IPS-20b (cell line): ENCODE measurements at regions not wholly inside any gene's neighbourhood (a gene's known extent, or its start where the extent isn't known, plus 50 kb on each side); places are given as distances from the start of the nearest gene placed in this dataset.

ENCODE experiments used
- H3K27ac ChIP-seq: one replicate; pipeline ENCODE4 v1.5.1; 2013; ENCODE audit warnings: low read length
- H3K27me3 ChIP-seq: 2 replicates; pipeline ENCODE4 v1.6.1; 2013; ENCODE audit warnings: mild to moderate bottlenecking, low read length, inconsistent platforms; ENCODE audit not compliant: insufficient read depth
- H3K36me3 ChIP-seq: 2 replicates; pipeline ENCODE4 v1.6.1; 2013; ENCODE audit warnings: low read depth, mild to moderate bottlenecking, inconsistent platforms, low read length, moderate library complexity; ENCODE audit not compliant: insufficient read depth
- H3K4me1 ChIP-seq: 2 replicates; pipeline ENCODE4 v1.6.1; 2013; ENCODE audit warnings: mild to moderate bottlenecking, control low read depth, inconsistent platforms, low read length, moderate library complexity; ENCODE audit not compliant: insufficient read depth
- H3K4me3 ChIP-seq: 2 replicates; pipeline ENCODE4 v1.5.1; 2013; ENCODE audit warnings: mild to moderate bottlenecking, low read length, inconsistent platforms
- H3K9ac ChIP-seq: 2 replicates; pipeline ENCODE4 v1.6.1; 2013; ENCODE audit warnings: low read depth, mild to moderate bottlenecking, inconsistent platforms, low read length, moderate library complexity
- H3K9me3 ChIP-seq: 2 replicates; pipeline ENCODE4 v1.6.1; 2013; ENCODE audit warnings: mild to moderate bottlenecking, low read depth, low read length, inconsistent platforms; ENCODE audit not compliant: insufficient read depth

DNA sequence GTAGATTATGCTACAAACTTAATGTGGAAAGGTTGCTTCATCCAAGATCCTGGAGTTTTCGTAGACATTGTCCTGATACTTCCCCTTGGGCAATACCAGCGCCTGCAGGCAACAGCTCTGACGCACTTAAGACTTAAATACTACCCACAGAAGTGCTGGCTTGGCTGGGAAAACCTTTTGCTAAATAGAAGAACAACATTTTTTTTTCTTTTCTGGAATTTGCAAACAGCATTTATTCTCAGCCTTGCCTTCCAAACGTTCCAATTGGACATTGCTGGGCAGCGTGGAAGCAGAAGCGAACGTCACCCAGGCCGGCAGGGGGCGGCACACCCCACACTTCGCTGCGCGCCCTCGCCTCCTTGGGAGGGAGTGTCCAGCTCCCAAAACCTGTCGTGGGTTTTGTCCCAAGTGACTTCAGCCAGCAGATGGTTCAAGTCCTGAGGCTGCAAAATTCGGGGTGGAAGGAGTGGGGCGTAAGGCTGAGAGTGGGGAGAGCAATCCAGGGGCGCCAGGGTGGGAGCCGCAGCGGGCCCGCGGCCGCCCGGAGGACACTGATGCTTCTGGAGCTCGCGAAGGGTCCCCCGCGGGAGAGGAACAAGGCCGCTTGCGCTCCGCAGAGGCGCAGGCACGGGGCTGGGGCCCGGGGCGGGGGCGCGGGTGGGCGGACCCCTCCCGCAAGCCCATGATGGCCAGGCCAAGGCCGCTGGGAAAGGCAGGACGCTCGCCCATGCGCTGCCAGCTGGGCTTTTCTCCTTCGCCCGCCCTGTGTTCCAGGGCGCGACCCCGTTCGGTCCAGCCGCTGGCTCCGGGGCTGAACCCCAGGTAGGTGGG lies 60.8 kb upstream of the MAP3K4 start:
- peaks cover 19% of the 10 kb centered on the region for H3K27me3 ChIP-seq
- no peak overlapping the region for H3K9ac ChIP-seq
- H3K4me1 ChIP-seq = no peaks in the 10 kb centered on the region
- H3K4me3 ChIP-seq = peak overlapping the region; percentile 74
- H3K9me3 ChIP-seq = no peaks in the 10 kb centered on the region
- no peak overlapping the region for H3K27ac ChIP-seq
- no peaks in the 10 kb centered on the region for H3K36me3 ChIP-seq

DNA sequence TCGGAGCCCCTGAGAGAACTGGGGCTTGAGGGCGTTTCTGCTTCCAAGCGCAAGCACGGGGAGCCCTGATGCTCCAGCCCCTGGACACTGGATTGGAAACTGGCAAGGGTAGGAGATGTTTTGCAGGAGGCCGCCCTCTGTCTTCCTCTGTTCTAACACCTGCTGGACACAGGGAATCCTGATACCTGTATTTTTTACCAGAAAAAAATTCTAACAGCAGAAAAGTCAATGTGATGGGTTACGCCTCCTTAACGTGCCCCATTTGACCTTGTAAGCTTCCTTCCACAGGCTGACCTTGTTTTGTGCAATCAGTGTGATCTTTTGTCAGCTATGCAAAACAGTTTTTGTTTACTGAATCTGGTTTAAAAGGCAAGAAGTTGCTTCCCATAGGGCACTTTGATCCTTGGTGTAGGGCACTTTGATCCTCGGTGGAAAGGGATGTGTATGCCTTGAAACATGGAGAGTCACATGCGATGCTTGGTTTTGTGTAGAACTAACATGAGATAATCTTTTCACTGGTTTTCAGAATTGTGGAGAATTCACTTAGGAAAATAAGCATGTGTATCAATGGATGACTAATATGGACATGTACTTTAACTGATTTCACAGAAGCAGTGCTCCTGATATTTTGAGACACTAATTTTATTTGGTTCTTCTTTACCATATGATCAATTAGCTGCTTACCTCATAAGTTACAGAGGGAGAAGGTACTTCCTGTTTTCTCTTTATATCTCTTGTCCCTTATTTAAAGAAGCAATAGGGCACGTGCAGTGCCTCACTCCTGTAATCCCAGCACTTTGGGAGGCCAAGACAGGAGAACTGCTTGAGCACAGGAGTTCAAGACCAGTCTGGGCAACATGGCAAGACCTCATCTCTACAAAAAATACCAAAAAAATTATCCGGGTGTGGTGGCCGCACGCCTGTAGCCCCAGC lies 59.9 kb upstream of the MAP3K4 start:
- H3K4me1 ChIP-seq = no peaks in the 10 kb centered on the region
- no peak overlapping the region for H3K27ac ChIP-seq
- H3K36me3 ChIP-seq = no peaks in the 10 kb centered on the region
- H3K4me3 ChIP-seq = peak overlapping the region; percentile 74
- H3K9me3 ChIP-seq = no peaks in the 10 kb centered on the region
- H3K9ac ChIP-seq = no peak overlapping the region
- peaks cover 19% of the 10 kb centered on the region for H3K27me3 ChIP-seq

DNA sequence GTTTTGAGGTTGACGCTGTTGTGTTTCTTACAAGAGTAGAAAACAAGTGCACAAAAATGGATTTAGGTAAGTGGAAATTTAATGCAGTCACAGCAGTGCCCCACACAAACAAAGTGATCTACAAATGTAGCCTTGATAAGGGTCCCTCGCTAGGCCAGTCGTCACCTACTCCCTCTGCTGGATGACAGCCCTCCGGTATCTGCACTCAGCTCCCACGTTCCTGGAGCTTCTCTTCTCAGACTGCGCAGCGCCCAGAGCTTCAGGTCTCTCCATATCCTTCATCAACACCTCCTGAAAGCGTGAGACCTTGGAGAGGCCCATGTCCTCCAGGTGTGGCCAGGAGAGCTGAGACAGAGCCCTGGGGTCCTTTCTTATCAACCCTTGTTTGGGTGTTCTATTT lies 58.3 kb upstream of the MAP3K4 start:
- no peak overlapping the region for H3K9ac ChIP-seq

GRCh38 chr6:160934157-160934556 lies 57.4 kb upstream of the MAP3K4 start:
- no peaks in the 10 kb centered on the region for H3K36me3 ChIP-seq
- no peak overlapping the region for H3K4me3 ChIP-seq
- no peaks in the 10 kb centered on the region for H3K4me1 ChIP-seq
- H3K27ac ChIP-seq = no peak overlapping the region
- H3K9ac ChIP-seq = no peak overlapping the region
- peaks cover 19% of the 10 kb centered on the region for H3K27me3 ChIP-seq
- no peaks in the 10 kb centered on the region for H3K9me3 ChIP-seq

More for the DNA sequence above, 58.3 kb upstream of the MAP3K4 start:
- H3K27ac ChIP-seq = no peak overlapping the region
- no peaks in the 10 kb centered on the region for H3K9me3 ChIP-seq
- no peaks in the 10 kb centered on the region for H3K36me3 ChIP-seq
- no peak overlapping the region for H3K4me3 ChIP-seq
- H3K27me3 ChIP-seq = peaks cover 19% of the 10 kb centered on the region
- H3K4me1 ChIP-seq = no peaks in the 10 kb centered on the region

GRCh38 chr6:160940197-160940596 lies 51.4 kb upstream of the MAP3K4 start:
- H3K9me3 ChIP-seq = no peaks in the 10 kb centered on the region

More at GRCh38 chr6:160940197-160940596, 51.4 kb upstream of the MAP3K4 start:
- Histone ChIP-seq H3K27ac (no peak overlapping the region), H3K4me1 (no peaks in the 10 kb centered on the region), H3K36me3 (no peaks in the 10 kb centered on the region), H3K27me3 (no peaks in the 10 kb centered on the region), H3K4me3 (no peak overlapping the region), H3K9ac (no peak overlapping the region)
